SK-N-SH (cell line): ENCODE measurements at regions not wholly inside any gene's neighbourhood (a gene's known extent, or its start where the extent isn't known, plus 50 kb on each side); places are given as distances from the start of the nearest gene placed in this dataset.

Source experiments
- FOXJ3 ChIP-seq: sonication (generic); formaldehyde crosslinking; IDR thresholded peaks from 2 replicates; pipeline ENCODE4 v1.5.1; 2020; ENCODE audit warnings: mild to moderate bottlenecking, missing genetic modification reagents
- MXI1 ChIP-seq: IDR thresholded peaks from 2 replicates; pipeline ENCODE4 v1.6.1; 2012; ENCODE audit warnings: mild to moderate bottlenecking, low read depth, low read length, improper control_type of control experiment
- POLR2AphosphoS5 ChIP-seq: IDR thresholded peaks from 2 replicates; pipeline ENCODE4 v1.6.1; 2012; ENCODE audit warnings: low read depth, low read length
- TEAD4 ChIP-seq: IDR thresholded peaks from 2 replicates; pipeline ENCODE4 v1.4.0; 2012; ENCODE audit warnings: mild to moderate bottlenecking, borderline replicate concordance; ENCODE audit not compliant: insufficient read depth
- TF ChIP-seq, protein P1 (sequence below): fragments of 200-600 bp; sonication (generic); IDR thresholded peaks from 2 replicates; pipeline ENCODE4 v1.6.1; 2017; ENCODE audit warnings: antibody characterized with exemption, mild to moderate bottlenecking, moderate library complexity

DNA sequence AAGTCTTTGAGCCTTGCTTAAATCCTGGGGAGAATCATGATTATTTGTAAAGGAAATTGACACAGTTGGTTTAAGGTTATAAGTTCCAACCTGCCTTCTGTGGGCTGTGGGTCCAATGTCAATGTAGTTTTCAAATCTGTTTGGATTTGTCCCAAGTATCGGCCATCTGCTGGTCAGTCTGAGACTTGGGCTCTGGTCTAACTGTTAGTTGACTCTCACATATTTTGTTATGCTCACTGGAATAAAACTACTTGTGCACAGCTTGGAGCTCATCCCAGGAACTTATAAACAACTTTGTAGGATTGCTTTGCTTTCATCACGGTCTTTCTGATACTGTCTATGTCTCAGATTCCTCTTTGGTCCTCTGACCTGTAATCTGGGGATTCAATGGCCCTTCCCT is 1026.2 kb upstream of the ZEB2 start:
- TF ChIP-seq, protein P1, sequence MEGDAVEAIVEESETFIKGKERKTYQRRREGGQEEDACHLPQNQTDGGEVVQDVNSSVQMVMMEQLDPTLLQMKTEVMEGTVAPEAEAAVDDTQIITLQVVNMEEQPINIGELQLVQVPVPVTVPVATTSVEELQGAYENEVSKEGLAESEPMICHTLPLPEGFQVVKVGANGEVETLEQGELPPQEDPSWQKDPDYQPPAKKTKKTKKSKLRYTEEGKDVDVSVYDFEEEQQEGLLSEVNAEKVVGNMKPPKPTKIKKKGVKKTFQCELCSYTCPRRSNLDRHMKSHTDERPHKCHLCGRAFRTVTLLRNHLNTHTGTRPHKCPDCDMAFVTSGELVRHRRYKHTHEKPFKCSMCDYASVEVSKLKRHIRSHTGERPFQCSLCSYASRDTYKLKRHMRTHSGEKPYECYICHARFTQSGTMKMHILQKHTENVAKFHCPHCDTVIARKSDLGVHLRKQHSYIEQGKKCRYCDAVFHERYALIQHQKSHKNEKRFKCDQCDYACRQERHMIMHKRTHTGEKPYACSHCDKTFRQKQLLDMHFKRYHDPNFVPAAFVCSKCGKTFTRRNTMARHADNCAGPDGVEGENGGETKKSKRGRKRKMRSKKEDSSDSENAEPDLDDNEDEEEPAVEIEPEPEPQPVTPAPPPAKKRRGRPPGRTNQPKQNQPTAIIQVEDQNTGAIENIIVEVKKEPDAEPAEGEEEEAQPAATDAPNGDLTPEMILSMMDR, result peak; percentile 41
- TF ChIP-seq MXI1 (no peak), POLR2AphosphoS5 (no peak), TEAD4 (no peak), FOXJ3 (no peak)
